Smooth muscle cell (in vitro differentiated cells): ENCODE measurements at regions not wholly inside any gene's neighbourhood (a gene's known extent, or its start where the extent isn't known, plus 50 kb on each side); places are given as distances from the start of the nearest gene placed in this dataset.

ENCODE experiments used
- DNase-seq: peaks from one replicate; lab custom pipeline; 2025; ENCODE audit not compliant: unreplicated experiment; lab: John Stamatoyannopoulos, UW
- H2AFZ ChIP-seq: fragments of 200-600 bp; sonication (generic); 2 replicates; pipeline ENCODE4 v1.6.0; 2016; ENCODE audit warnings: antibody characterized with exemption, low read depth, mild to moderate bottlenecking
- H3F3A ChIP-seq: fragments of 200-600 bp; sonication (generic); 2 replicates; pipeline ENCODE4 v1.6.0; 2017; ENCODE audit warnings: antibody characterized with exemption, low read depth
- H3K27ac ChIP-seq: fragments of 200-600 bp; sonication (generic); 2 replicates; pipeline ENCODE4 v1.5.1; 2016; ENCODE audit warnings: low read depth, mild to moderate bottlenecking
- H3K27me3 ChIP-seq: fragments of 200-600 bp; sonication (generic); 2 replicates; pipeline ENCODE4 v1.6.1; 2016; ENCODE audit warnings: low read depth, mild to moderate bottlenecking
- H3K36me3 ChIP-seq: fragments of 200-600 bp; sonication (generic); 2 replicates; pipeline ENCODE4 v1.5.1; 2016; ENCODE audit warnings: low read depth
- H3K4me1 ChIP-seq: fragments of 200-600 bp; sonication (generic); 2 replicates; pipeline ENCODE4 v1.5.1; 2016; ENCODE audit warnings: low read depth
- H3K4me2 ChIP-seq: fragments of 200-600 bp; sonication (generic); 2 replicates; pipeline ENCODE4 v1.6.0; 2016; ENCODE audit warnings: mild to moderate bottlenecking
- H3K4me3 ChIP-seq: fragments of 200-600 bp; sonication (generic); 2 replicates; pipeline ENCODE4 v1.5.1; 2016; ENCODE audit warnings: mild to moderate bottlenecking
- H3K79me2 ChIP-seq: fragments of 200-600 bp; sonication (generic); 2 replicates; pipeline ENCODE4 v1.6.0; 2016; ENCODE audit warnings: low read depth, mild to moderate bottlenecking
- H3K9ac ChIP-seq: fragments of 200-600 bp; sonication (generic); 2 replicates; pipeline ENCODE4 v1.6.0; 2016; ENCODE audit warnings: low read depth
- H3K9me3 ChIP-seq: fragments of 200-600 bp; sonication (generic); replicated peaks from 2 replicates; pipeline ENCODE4 v1.5.1; 2016; ENCODE audit warnings: low read depth
- H4K20me1 ChIP-seq: fragments of 200-600 bp; sonication (generic); 2 replicates; pipeline ENCODE4 v1.6.0; 2016; ENCODE audit warnings: low read depth
- WGBS: methylation state at CpG from one replicate; pipeline ENCODE4 v1.1.7; 2016; ENCODE audit warnings: low lambda C conversion rate; 5-methylcytosine and 5-hydroxymethylcytosine counted together
- TF ChIP-seq, protein P1 (sequence below): fragments of 200-600 bp; sonication (generic); IDR thresholded peaks from 2 replicates; pipeline ENCODE4 v1.5.1; 2017; ENCODE audit warnings: borderline replicate concordance, mild to moderate bottlenecking, antibody characterized with exemption; ENCODE audit not compliant: insufficient read depth, poor library complexity, severe bottlenecking

DNA sequence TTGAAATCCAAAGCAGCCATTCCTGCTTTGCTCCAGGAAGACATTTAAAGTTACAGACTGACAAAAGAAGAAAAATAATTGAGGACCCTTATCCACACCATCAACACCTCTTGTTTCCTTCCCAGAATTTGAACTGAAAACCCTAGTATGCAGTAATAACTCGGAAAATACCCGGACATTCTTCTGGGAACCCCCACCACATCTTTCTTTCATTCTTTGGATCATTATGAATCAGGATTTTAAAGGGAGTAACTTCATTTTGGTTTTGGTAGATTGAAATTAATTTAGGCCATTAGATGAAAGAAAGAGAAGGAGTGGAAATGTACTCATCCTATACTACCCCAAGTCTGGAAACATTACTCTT lies 213.8 kb upstream of the MARCKS start:
- Histone ChIP-seq H3K9me3 (no peaks in the 10 kb centered on the region), H3K79me2 (no peaks in the 10 kb centered on the region), H3K4me2 (peak overlapping the region; percentile 25), H2AFZ (no peak overlapping the region), H3K4me1 (peaks cover 13% of the 10 kb centered on the region), H3K9ac (no peak overlapping the region), H3K27me3 (no peaks in the 10 kb centered on the region), H3K36me3 (no peaks in the 10 kb centered on the region), H3K27ac (peak overlapping the region; percentile 98), H3K4me3 (no peak overlapping the region), H4K20me1 (no peaks in the 10 kb centered on the region), H3F3A (peaks cover 8% of the 10 kb centered on the region)
- TF ChIP-seq, protein P1, sequence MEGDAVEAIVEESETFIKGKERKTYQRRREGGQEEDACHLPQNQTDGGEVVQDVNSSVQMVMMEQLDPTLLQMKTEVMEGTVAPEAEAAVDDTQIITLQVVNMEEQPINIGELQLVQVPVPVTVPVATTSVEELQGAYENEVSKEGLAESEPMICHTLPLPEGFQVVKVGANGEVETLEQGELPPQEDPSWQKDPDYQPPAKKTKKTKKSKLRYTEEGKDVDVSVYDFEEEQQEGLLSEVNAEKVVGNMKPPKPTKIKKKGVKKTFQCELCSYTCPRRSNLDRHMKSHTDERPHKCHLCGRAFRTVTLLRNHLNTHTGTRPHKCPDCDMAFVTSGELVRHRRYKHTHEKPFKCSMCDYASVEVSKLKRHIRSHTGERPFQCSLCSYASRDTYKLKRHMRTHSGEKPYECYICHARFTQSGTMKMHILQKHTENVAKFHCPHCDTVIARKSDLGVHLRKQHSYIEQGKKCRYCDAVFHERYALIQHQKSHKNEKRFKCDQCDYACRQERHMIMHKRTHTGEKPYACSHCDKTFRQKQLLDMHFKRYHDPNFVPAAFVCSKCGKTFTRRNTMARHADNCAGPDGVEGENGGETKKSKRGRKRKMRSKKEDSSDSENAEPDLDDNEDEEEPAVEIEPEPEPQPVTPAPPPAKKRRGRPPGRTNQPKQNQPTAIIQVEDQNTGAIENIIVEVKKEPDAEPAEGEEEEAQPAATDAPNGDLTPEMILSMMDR = no peak
- DNase-seq = no peak
- WGBS = 87% methylated on average over 2 of the region's 2 CpGs

DNA sequence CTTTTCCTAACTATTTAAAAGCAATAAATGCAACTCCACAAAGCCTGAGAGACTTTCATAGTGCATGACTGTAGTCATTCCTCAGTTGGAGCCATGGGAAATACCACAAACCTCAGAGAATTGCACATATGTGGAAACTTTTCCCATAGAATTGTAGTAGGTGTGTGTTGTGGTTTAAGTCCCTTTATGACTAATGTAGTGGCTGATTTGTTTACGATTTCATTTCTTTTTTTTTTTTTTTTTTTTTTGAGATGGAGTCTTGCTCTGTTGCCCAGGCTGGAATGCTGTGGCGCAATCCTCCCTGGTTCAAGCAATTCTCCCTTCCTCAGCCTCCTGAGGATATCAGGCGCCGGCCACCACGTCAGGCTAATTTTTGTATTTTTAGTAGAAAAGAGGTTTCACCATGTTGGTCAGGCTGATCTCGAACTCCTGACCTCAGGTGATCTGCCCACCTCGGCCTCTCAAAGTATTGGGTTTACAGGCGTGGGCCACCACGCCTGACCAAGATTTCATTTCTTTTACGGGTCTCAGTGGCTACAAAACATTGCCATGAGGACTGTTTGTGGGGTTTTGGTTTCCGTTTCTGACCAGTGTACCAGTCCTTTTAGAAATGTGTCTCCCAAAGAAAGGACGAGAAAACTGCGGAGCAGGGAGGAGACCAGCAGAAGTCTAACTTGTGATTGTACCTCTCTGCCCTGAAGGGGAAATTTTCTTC lies 212.1 kb upstream of the MARCKS start:
- H3K36me3 ChIP-seq = no peaks in the 10 kb centered on the region
- H3K79me2 ChIP-seq = no peaks in the 10 kb centered on the region
- H3K4me2 ChIP-seq = peak overlapping the region; percentile 67
- no peaks in the 10 kb centered on the region for H3K27me3 ChIP-seq
- H3K9ac ChIP-seq = peak overlapping the region; percentile 91
- no peaks in the 10 kb centered on the region for H4K20me1 ChIP-seq
- TF ChIP-seq, protein P1 = no peak
- H3K4me1 ChIP-seq = peaks cover 20% of the 10 kb centered on the region
- H2AFZ ChIP-seq = no peak overlapping the region
- H3K4me3 ChIP-seq = no peak overlapping the region
- WGBS = 62% methylated on average over 13 of the region's 13 CpGs
- no peak for DNase-seq
- H3F3A ChIP-seq = peaks cover 19% of the 10 kb centered on the region
- H3K9me3 ChIP-seq = no peaks in the 10 kb centered on the region
- H3K27ac ChIP-seq = peak overlapping the region; percentile 98

DNA sequence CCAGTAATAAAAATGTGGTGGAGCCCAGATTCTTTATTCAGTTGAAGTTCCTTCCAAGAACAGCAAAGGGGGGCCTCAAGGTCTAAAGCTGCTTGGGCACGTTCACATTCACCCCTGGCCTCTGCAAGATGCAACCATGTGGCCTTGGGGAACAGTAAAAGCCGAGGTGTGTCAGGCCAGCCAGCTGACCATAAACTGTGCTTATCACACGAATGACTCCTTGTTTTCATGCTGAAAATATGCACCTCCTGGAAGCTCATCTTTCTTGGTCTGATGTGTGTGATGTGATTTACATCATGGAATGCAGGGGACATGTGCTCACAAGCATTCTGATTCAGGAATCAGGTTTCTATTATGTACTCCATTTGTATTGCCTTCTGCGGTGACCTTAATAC lies 211.6 kb upstream of the MARCKS start:
- Histone ChIP-seq H2AFZ (no peak overlapping the region), H3K4me3 (no peak overlapping the region), H3K27me3 (no peaks in the 10 kb centered on the region), H3K4me2 (peak overlapping the region; percentile 56), H3K9me3 (no peaks in the 10 kb centered on the region), H3K36me3 (no peaks in the 10 kb centered on the region), H3K4me1 (peaks cover 20% of the 10 kb centered on the region), H4K20me1 (no peaks in the 10 kb centered on the region), H3K27ac (peak overlapping the region; percentile 98), H3F3A (peaks cover 19% of the 10 kb centered on the region), H3K79me2 (no peaks in the 10 kb centered on the region), H3K9ac (peak overlapping the region; percentile 91)
- WGBS = 28% methylated on average over 4 of the region's 4 CpGs
- DNase-seq = no peak
- TF ChIP-seq, protein P1 = no peak

DNA sequence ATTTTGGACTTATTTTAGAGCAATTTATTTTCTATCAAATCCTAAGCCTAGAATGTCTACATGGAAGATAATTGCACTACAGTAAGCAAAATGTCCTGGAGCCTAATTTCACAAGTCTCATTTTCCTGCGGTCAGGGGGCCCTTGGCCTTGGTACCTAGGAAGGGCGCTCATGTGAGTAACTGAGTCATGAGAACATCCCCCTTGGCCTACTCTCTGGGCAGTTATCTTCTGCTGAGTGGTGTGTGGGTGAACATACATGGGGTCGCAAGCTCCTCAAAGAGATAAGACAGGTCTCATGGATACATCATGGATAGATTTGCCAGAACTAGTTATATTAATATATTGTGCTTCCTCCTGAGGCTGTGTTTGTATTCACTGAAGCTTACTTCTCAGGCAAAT lies 211.2 kb upstream of the MARCKS start:
- no peaks in the 10 kb centered on the region for H3K9me3 ChIP-seq
- peak overlapping the region; percentile 98 for H3K27ac ChIP-seq
- H3K9ac ChIP-seq = no peak overlapping the region
- H2AFZ ChIP-seq = no peak overlapping the region
- H3K79me2 ChIP-seq = no peaks in the 10 kb centered on the region
- TF ChIP-seq, protein P1 = no peak
- H3F3A ChIP-seq = peaks cover 19% of the 10 kb centered on the region
- no peak overlapping the region for H3K4me3 ChIP-seq
- H3K4me1 ChIP-seq = peaks cover 20% of the 10 kb centered on the region
- peak overlapping the region; percentile 31 for H3K4me2 ChIP-seq
- H3K27me3 ChIP-seq = no peaks in the 10 kb centered on the region
- WGBS = 58% methylated on average over 3 of the region's 3 CpGs
- no peak for DNase-seq
- no peaks in the 10 kb centered on the region for H4K20me1 ChIP-seq
- H3K36me3 ChIP-seq = no peaks in the 10 kb centered on the region
